Gastroesophageal sphincter (tissue), 3 donors: ENCODE measurements at regions not wholly inside any gene's neighbourhood (a gene's known extent, or its start where the extent isn't known, plus 50 kb on each side); places are given as distances from the start of the nearest gene placed in this dataset.

Experiments used
- CTCF ChIP-seq, 4 experiments: fragments of 200-600 bp in 2 of 4; fragments of 450-650 bp in 2 of 4; sonication (generic) in 1 of 4; IDR thresholded peaks; one replicate each; pipeline ENCODE4 v1.5.1; 2017 to 2019; ENCODE audit warnings: antibody characterized with exemption in 4 of 4, mild to moderate bottlenecking in 2 of 4, moderate library complexity in 2 of 4
- EP300 ChIP-seq: sonication (generic); formaldehyde crosslinking; IDR thresholded peaks from one replicate; pipeline ENCODE4 v1.6.1; 2017; ENCODE audit warnings: antibody characterized with exemption, mild to moderate bottlenecking
- POLR2A ChIP-seq, 2 donors: fragments of 450-650 bp; IDR thresholded peaks; one replicate each; pipeline ENCODE4 v1.6.1; 2017; ENCODE audit warnings: antibody characterized with exemption in 2 of 2, mild to moderate bottlenecking in 2 of 2, moderate library complexity in 1 of 2
- POLR2AphosphoS5 ChIP-seq: sonication (generic); formaldehyde crosslinking; IDR thresholded peaks from one replicate; pipeline ENCODE4 v1.6.1; 2017; ENCODE audit warnings: antibody characterized with exemption

- TF ChIP-seq CTCF (IDR thresholded peaks at IDR 0.05), result no peak
- TF ChIP-seq POLR2A (IDR thresholded peaks at IDR 0.05), result no peak
- TF ChIP-seq POLR2AphosphoS5, result no peak
- no peak for TF ChIP-seq EP300
These were observed 385.4 kb upstream of the CDH7 start for GRCh38 chr18:65365245-65365980.
